ENCODE measurements at regions not wholly inside any gene's neighbourhood (a gene's known extent, or its start where the extent isn't known, plus 50 kb on each side); places are given as distances from the start of the nearest gene placed in this dataset.

DNA sequence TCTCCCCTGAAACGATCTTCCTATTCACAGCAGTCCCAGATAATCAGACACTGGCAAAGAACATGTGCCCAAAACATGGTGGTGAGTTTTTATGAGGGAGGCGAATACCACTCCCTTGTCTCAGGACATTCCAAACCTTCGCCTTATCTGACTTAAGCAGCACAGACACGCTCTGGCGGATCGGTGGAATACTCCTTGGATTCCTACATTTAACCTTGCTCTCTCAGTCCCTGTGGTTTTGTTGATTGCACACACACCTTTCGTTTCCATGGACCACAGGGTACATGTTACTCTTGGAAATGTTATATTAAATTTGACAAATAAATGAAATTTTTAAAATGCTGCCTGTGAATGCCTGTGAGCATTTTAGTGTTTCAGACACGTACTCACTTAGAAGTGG, 87.8 kb upstream of the CPEB4 start:
- DNase-seq (ENCODE audit: low read depth): no peak

DNA sequence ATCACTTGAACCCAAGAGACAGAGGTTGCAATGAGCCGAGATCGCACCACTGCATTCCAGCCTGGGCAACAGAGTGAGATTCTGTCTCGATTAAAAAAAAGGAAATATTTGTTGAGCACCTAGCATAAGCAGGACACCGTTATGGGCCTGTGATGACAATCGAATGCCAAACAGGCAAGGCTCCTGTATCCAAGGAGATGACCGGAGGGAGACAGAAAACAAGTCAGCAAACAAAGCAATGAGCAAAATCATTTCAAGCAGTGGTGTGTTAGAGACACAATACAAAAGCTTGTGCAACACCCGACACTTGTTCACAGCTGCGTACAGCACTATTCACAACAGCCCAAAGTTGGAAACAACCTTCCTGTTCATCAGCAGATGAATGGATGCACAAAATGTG, 87.1 kb upstream of the CPEB4 start:
- DNase-seq (ENCODE audit: low read depth): no peak

DNA sequence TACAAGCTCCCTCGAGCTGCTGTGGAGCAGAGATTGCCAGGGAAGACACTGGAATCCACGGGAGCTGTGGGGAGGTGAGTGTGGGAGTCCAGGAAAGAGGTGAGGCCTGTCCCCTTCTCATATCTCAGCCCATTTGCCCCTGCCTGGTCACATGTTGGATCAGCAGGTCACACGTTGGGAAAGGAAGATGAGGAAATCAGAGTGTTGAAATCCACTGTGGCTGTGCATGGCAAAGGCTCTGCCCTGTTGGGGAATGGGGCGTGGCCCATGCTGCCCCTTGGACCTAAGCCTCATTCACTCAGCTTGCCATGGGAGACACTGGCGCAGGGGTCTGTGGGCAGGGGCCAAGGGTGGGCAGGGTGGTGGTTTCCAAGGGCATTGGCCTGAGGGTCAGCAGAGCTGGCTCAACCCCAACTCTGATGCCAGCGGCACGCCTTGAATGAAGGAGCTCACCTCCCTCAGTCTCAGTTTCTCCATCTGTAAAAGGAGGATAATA, 85.4 kb upstream of the CPEB4 start:
- no peak for DNase-seq (ENCODE audit: low read depth)

DNA sequence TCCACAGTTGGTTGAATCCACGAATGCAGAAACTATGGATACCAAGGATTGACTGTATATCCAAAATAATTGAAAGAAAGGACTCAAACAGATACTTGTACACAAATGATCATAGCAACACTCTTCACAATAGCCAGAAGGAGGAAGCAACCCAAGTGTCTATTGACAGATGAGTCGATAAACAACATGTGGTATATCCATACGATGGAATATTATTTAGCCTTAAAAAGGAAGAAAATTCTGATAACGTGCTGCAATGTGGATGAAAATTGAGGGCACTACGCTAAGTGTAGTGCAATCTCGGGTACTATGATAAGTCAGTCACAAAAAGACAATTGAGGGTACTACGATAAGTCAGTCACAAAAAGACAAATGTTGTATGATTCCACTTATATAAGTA, 83.6 kb upstream of the CPEB4 start:
- no peak for DNase-seq (ENCODE audit: low read depth)

DNA sequence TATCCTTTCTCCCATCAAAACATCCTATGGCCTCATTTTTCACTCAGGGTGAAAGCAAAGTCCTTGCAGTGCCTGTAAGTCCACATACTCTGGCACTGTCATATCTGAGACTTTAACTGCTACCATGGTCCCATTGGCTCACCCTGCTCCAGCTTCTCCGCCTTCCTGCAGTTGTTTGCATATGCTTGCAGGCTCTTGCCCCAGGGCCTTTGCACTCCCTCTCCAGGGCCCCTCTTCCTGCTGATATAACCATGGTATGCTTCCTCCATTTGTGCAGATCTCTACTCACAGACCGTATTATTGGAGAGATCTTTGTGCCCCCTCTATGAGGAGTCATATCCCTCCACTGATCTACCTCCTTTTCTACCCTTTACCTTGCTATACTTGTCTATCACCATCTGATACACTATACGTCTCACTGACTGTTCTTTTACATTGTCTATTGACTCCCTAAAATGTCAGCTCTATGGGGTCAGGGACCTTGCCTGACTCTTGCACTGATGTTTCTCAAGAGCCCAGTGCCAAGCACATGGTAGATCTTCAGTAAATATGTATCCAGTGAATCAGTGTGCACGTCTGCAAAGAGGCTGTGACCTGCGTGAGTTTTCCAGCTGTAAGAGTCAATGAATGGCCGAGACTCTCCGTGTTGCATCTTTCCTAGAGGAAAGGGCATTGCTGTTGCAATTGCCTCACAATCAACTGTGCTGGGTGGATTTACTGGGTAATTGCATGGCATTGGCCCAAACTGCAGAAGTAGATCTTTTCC, 81.7 kb upstream of the CPEB4 start:
- DNase-seq (ENCODE audit: low read depth): no peak

DNA sequence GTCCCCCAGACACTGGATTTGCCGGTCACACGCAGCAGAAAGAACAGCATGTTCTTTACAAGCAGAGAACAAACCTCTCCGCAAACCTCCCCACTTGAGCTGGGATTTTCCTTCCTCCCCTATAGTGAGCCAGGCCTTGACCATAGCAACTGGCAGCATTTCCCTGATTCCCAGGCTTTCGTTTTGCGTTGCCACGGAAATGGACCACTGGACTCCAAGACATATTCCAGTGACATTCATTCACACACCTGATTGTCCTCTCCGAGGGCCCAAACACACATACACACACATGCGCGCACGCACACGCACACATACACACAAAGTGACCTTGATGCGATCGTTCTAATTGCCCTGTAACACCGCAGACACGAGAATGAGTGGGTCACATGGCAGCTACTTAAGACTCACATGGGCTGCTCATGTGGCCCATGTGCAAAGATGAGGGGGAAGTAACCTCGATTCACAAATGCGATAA, 80.9 kb upstream of the CPEB4 start:
- DNase-seq (ENCODE audit: low read depth): no peak

DNA sequence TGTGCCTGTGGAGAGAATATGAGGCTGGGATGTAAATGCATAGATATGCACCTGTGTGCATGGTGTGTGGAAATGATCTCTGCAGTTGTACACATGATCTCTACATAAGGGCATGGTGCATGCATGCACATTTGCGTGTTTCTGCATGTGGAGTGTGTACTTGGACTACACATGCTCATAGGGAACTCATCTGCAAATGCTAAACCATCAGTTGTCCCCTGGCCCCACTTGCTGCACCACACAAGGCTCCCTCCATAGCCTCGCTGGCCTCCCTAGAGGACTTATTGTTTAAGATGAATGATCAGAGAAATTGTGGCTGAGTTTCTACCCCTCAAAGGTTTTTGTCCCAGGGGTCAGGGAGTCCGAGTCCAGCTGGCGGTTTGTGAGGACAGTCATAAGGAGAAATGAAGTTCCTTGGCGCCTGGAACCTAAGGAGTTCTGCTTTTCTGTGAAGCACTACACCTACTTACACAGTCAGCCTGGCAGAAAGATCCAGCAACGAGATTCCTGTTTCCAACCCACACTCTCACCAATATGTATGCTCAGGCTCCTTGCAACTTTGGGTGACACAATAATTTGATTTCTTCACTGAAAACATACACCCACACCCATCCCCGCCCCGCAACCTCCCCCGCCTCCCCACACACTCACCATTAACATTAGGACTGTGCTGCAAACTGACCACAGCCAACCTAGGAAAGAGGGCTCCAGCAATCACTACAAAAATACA, 79.9 kb upstream of the CPEB4 start:
- no peak for DNase-seq (ENCODE audit: low read depth)

DNA sequence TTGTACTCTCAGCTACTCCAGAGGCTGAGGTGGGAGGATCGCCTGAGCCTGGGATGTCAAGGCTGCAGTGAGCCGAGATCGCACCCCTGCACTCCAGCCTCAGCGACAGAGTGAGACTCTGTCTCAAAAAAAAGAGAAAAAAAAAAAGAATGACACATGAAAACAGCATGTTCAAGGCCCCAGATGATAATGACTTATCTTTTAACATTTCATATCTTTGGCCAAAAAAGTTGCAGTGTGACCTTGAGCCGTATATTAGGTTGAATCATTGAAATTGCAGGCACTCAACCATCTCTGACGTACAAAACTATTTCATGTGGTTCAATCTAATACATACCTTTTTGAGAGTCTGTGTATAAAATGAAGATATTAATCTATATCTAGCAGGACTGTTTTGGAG, 79.1 kb upstream of the CPEB4 start:
- no peak for DNase-seq (ENCODE audit: low read depth)

DNA sequence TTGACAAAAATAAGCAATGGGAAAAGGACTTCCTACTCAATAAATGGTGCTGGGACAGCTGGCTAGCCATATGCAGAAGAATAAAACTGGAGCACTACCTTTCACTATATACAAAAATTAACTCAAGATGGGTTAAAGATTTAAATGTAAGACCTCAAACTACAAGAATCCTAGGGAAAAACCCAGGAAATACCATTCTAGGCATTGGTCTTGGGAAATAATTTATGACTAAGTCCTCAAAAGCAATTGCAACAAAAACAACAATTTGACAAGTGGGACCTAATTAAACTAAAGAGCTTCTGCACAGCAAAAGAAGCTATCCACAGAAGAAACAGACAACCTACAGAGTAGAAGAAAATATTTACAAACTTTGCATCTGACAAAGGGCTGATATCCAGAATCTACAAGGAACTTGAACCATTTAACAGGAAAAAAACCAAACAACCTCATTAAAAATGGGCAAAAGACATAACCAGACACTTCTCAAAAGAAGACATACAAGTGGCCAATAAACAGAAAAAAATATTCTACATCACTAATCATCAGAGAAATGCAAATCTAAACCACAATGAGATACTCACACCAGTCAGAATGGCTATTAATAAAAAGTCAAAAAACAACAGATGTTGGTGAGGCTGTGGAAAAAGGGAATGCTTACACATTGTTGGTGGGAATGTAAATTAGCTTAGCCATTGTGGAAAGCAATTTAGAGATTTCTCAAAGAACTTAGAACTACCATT, 75.2 kb upstream of the CPEB4 start:
- DNase-seq (ENCODE audit: low read depth): no peak

DNA sequence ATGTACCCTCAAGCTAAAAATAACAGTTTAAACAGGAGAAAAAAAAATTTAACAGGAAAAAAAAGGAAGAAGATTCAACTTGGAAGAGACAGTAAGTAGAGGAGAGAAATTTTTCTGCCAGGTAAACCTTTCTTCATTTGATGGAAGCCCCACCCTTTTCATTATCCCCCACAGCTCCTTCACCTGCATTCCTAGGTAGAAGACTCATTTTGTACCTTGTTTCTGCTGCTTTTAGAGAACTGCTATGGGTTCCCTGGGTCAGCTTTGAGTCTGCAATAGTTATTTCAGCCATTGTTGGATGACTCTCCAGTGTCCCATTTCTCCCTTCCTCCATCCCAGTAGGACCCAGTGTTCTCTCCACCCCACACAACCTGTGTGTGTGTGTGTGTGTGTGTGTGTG, 74.1 kb upstream of the CPEB4 start:
- DNase-seq (ENCODE audit: low read depth): no peak

DNA sequence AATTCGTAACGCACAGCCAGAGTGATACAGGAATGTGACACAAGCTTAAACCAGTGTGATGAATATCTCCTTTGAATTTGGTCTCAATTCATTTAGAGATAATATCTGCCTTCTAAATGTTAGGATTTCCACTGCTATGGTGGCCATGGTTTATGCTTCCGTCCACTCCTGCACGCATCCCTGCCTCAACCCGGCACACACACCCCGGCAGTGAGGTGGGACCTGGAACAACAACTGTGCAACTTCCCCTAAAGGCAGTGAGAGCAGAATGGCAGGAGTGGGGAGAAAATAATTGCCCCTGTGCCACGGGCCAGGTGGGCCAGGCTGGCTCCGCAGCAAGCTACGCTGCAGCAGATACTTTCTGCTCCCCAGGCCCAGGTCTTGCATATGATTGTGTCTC, 72.6 kb upstream of the CPEB4 start:
- DNase-seq (ENCODE audit: low read depth): no peak

DNA sequence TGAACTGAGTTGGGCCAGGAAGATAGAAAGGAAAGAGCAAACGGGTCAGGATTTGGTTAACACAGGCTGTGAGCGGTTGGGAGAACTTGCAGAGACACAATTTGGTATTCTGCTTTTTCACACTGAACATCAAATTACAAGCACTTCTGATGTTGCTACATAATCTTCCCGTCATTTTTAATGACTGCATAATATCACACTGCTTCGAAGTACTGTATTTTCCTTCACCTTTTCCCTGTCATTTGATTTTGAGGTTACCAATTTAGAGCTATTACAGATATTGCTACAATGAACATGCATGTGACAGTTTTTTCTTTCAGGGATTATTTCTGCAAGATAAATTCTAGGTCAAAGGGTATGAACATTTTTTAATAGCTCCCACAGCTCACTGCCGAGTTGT, 71.4 kb upstream of the CPEB4 start:
- no peak for DNase-seq (ENCODE audit: low read depth)

DNA sequence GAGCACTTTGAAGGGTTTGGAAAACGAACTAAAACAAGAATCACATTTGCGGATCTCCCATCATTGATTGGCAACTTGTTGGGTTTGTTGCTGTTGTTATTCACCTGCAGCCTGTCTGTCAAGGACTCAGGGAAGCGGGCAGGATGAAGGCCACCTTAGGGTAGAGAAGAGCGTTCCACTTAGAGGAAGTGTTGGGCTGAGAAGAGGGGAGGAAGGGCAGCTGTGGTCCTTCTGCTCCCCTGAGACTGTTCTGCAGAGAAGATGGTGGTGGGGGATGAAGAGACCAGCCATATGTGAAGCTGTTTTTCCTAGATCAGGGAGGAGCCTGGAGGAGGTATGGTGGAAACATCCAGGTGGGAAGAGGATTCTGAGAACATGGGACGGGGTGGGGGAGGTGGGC, 70.6 kb upstream of the CPEB4 start:
- no peak for DNase-seq (ENCODE audit: low read depth)

DNA sequence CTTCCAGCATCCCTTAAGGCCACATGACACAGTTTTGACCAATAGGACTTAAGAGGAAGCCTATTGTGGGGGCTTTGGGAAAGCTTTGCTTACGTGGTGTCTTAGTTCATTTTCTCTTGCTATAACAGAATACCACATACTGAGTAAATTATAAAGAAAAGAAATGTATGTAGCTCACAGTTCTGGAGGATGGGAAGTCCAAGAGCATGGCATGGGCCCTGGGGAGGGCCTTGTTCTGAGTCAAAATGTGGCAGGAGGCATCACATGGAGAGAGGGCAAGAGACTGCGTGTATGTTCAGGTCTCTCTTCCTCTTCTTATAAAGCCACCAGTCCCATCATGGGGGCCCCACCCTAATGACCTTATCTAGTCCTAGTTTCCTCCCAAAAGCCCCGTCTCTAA, 68.6 kb upstream of the CPEB4 start:
- no peak for DNase-seq (ENCODE audit: low read depth)

DNA sequence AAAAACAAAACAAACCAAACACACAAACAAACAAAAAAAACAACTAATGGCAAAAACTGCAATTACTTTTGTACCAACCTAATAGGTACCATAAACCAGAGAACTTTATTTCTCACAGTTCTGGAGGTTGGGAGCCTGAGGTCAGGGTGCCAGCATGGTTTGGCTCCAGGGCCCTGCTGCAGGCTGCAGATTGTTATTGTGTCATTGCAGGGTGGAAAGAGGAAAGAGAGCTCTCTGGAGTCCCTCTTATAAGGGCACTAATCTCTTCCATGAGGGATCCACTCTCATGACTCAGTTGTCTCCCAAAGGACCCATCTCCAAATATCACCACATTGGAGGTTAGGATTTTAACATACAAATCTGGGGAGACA, 64.9 kb upstream of the CPEB4 start:
- no peak for DNase-seq (ENCODE audit: low read depth)

DNA sequence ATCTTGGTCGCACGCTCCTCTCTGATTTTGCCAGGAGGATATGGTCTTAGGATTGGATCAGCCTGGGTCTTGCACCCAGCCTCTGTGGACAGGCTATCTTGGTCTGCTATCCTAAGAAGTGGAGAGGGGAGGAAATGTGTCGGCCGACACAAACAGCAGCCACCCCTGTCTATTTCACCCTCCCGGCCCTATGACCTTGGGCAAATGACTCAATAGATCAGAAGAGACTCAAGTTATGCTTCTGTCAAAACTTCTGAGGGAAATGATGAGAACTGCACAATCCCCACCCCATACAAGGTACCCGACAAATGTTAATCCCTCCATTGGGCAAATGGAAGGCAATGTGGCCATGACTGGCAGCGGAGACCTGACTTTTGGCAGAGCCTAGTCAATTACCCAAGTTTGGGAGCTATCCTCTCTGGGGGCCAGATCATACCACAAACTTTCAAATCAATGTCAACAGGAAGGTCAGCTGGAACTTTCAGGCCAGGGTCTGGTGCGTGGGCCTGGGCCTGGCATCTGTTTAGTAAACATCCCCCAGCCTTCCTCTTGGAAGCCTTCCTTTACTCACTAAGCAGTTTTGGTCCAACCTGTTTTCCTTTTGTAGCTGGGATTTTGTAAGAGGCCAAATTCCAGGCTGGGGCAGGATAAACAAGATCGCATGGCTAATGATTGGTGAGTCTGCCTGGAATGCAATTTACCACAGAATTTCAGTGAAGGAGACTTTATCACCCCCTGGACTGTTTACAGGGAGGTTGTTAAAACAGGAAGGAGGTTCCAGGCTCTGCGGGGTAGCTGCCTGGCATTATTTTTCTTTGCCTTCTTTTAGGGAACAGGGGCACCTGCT, 64.2 kb upstream of the CPEB4 start:
- peak; percentile 94 for DNase-seq (ENCODE audit: low read depth)

DNA sequence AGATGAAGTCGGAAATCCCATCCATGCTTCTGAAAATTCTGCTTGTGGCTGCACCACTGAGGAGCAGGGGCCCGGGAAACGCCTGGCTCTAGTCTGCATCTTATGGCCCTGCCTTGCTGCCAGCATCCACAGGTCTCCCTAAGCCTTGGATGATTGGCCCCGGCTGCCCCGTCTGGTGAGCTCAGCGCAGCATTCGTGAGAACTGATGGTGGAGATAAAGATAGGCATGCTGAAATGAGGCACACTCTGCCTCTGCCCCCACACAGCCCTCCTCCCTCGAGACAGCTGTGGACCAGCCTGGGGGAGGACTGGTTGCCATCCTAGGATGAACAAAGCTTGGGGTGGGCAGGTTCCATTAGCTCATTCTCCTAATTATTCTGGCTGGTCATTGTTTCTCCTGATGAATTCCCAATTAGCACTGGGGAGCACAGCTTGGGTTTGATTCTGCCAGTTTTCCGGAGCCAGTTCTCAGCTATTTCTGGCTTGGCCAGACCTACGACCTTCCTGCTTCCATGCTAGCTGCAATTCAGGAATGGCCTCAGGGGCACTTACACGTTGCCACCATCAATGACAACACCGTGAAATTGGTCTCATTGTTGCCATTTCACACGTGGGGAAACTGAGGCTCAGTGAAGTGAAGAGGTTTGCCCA, 62.8 kb upstream of the CPEB4 start:
- peak; percentile 95 for DNase-seq (ENCODE audit: low read depth)

DNA sequence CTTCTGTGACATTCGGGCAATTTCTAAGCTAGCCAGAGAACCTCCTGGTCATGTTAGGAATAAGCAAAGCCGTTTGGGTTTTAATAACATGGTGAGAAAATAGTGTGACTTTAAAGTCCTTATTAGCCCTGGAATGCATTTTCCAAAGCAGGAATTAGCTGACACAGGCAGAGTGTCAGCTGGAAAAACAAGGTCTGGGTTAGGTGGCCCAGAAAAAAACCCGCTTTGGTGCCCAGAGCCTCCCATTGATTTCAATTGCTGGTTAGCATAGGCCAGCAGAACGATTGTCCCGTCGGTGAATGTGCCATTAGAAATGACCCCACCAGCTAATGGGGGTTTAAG, 62.1 kb upstream of the CPEB4 start:
- no peak for DNase-seq (ENCODE audit: low read depth)

DNA sequence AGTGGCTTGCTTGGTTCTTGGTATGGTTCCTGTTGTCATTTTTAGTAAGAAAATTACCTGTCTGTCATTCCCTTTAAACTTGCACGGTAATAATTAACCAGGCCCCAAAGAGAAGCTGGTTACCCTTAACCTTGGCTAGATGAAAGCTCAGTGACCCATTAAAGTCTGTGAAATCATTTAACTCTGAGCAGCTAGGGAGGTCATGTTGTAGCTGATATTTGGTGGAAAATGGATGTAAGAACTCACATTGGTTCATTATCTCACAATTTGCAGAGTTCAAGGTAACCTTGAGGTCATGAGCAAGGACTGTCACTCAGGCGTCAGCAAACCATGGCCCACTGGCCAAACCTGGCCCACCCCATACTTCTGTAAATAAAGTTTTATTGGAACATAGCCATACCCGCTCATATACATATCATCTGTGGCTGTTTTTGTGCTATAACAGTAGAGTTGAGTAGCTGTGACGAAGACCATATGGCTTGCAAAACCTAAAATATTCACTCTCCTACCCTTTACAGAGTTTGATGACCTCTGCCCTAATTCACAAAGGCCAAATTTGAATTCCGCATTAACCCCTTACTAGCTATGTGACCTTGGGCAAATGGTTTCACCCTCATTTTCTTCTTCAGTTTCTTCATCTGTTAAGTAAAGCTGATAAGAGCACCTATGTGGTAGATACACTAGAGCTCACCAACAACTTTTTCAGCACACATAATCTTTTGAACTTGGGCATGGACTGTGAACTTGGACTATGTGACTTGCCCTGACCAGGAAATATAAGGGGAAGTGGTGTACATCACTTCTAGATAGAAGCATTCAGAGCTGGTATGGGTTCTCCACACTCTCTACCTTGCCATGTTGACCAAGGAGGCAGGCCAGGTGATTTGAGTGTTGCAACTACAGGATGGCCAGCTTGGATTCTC, 61.5 kb upstream of the CPEB4 start:
- DNase-seq (ENCODE audit: low read depth): no peak

DNA sequence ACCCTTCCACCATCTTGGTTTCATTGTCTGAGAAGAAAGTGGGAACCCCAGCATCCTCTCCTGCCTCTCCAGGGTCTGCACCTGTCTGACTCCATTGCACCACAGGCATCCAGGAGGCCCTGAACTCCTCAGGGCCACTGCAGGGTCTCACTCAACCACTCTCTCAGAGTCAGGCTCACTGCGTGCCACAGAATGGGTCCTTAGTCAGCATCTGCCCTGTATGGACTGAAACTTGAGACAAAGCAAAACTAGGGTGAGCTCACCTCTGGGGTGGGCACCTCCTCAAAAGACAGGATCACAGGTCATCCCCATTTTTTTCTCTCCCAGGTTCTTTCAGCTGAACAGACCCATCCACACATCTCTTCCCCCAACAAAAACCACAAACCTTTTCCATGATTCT, 59.2 kb upstream of the CPEB4 start:
- no peak for DNase-seq (ENCODE audit: low read depth)
